Neuronal stem cell (in vitro differentiated cells): ENCODE measurements at regions not wholly inside any gene's neighbourhood (a gene's known extent, or its start where the extent isn't known, plus 50 kb on each side); places are given as distances from the start of the nearest gene placed in this dataset.
"Not testable (repeated sequence)": the region's sequence is repeated elsewhere in the genome, so short reads cannot be mapped to it uniquely, and the experiment has no call there.

ENCODE experiments used
- DNase-seq: peaks from one replicate; pipeline ENCODE4 v3.0.0-alpha.2; 2013; ENCODE audit warnings: low spot score
- H2AFZ ChIP-seq: one replicate; pipeline ENCODE4 v1.6.1; 2013; ENCODE audit warnings: mild to moderate bottlenecking, low read length, inconsistent platforms
- H2AK5ac ChIP-seq: 2 replicates; pipeline ENCODE4 v1.6.1; 2013; ENCODE audit warnings: low read depth, mild to moderate bottlenecking, inconsistent platforms, low read length, moderate library complexity, mixed read lengths
- H2BK120ac ChIP-seq: 2 replicates; pipeline ENCODE4 v1.6.1; 2013; ENCODE audit warnings: low read depth, mild to moderate bottlenecking, inconsistent platforms, low read length, moderate library complexity, mixed read lengths
- H2BK12ac ChIP-seq: one replicate; pipeline ENCODE4 v1.6.1; 2013; ENCODE audit warnings: low read length, inconsistent platforms
- H2BK15ac ChIP-seq: 2 replicates; pipeline ENCODE4 v1.6.1; 2013; ENCODE audit warnings: mild to moderate bottlenecking, low read length, inconsistent platforms, mixed read lengths
- H2BK5ac ChIP-seq: one replicate; pipeline ENCODE4 v1.6.1; 2013; ENCODE audit warnings: inconsistent platforms, mild to moderate bottlenecking, low read length, moderate library complexity
- H3K14ac ChIP-seq: one replicate; pipeline ENCODE4 v1.6.1; 2013; ENCODE audit warnings: low read length, inconsistent platforms
- H3K18ac ChIP-seq: 2 replicates; pipeline ENCODE4 v1.6.1; 2013; ENCODE audit warnings: low read length, inconsistent platforms
- H3K23ac ChIP-seq: 2 replicates; pipeline ENCODE4 v1.6.1; 2013; ENCODE audit warnings: low read depth, mild to moderate bottlenecking, mixed read lengths, low read length, inconsistent platforms; ENCODE audit not compliant: poor library complexity
- H3K27ac ChIP-seq: replicated peaks from 3 replicates; pipeline ENCODE4 v1.5.1; 2013; ENCODE audit warnings: low read length, inconsistent platforms
- H3K27me3 ChIP-seq, 3 experiments: 2 replicates each; pipeline ENCODE4 v1.6.1; 2013; ENCODE audit warnings: low read length in 3 of 3, mild to moderate bottlenecking in 2 of 3, inconsistent platforms in 1 of 3, low read depth in 1 of 3, mixed read lengths in 1 of 3, moderate library complexity in 1 of 3; ENCODE audit not compliant: control insufficient read depth in 3 of 3, insufficient read depth in 3 of 3
- H3K36me3 ChIP-seq, 2 donors: replicated peaks in 1 of 2; 2 replicates each; pipeline ENCODE4 v1.6.1; 2013; ENCODE audit warnings: low read length in 2 of 2; ENCODE audit not compliant: control insufficient read depth in 2 of 2, insufficient read depth in 2 of 2
- H3K4ac ChIP-seq: 2 replicates; pipeline ENCODE4 v1.6.1; 2013; ENCODE audit warnings: inconsistent platforms, mild to moderate bottlenecking, low read length, moderate library complexity
- H3K4me1 ChIP-seq, 2 donors: 1 replicate in 1 of 2; 2 replicates in 1 of 2; pipeline ENCODE4 v1.6.1; 2013; ENCODE audit warnings: low read length in 2 of 2, low read depth in 1 of 2; ENCODE audit not compliant: control insufficient read depth in 2 of 2, insufficient read depth in 1 of 2
- H3K4me2 ChIP-seq: one replicate; pipeline ENCODE4 v1.6.1; 2013; ENCODE audit warnings: mild to moderate bottlenecking, low read length, inconsistent platforms; ENCODE audit not compliant: insufficient read depth, poor library complexity, severe bottlenecking
- H3K4me3 ChIP-seq, 2 donors: 2 replicates each; pipeline ENCODE4 v1.5.1; 2013; ENCODE audit warnings: low read length in 2 of 2, mild to moderate bottlenecking in 2 of 2, inconsistent platforms in 1 of 2, moderate library complexity in 1 of 2
- H3K79me1 ChIP-seq: one replicate; pipeline ENCODE4 v1.6.1; 2013; ENCODE audit warnings: low read depth, mild to moderate bottlenecking, inconsistent platforms, low read length, moderate library complexity
- H3K9ac ChIP-seq: one replicate; pipeline ENCODE4 v1.6.1; 2013; ENCODE audit warnings: mild to moderate bottlenecking, low read depth, low read length, inconsistent platforms; ENCODE audit not compliant: poor library complexity
- H3K9me3 ChIP-seq, 2 donors: replicated peaks in 1 of 2; 2 replicates each; pipeline versions ENCODE3 to v1.6.1; 2013; ENCODE audit warnings: low read length in 2 of 2, mild to moderate bottlenecking in 2 of 2, inconsistent platforms in 1 of 2, low read depth in 1 of 2, mixed read lengths in 1 of 2, moderate library complexity in 1 of 2; ENCODE audit not compliant: control insufficient read depth in 2 of 2, insufficient read depth in 1 of 2
- H4K8ac ChIP-seq: one replicate; pipeline ENCODE4 v1.6.1; 2013; ENCODE audit warnings: low read depth, mild to moderate bottlenecking, inconsistent platforms, low read length, moderate library complexity
- H4K91ac ChIP-seq: one replicate; pipeline ENCODE4 v1.6.1; 2013; ENCODE audit warnings: low read length, low read depth, mild to moderate bottlenecking, inconsistent platforms; ENCODE audit not compliant: poor library complexity
- WGBS, 2 donors: extraction: QIAGEN DNeasy Blood & Tissue Kit; methylation state at CpG; one replicate each; pipeline ENCODE4 v1.1.7; 2013; ENCODE audit warnings: missing lambda C conversion rate in 2 of 2, mixed read lengths in 1 of 2; ENCODE audit not compliant: insufficient read length in 2 of 2, insufficient replicate concordance in 1 of 2; ENCODE audit errors: extremely low coverage in 2 of 2; 5-methylcytosine and 5-hydroxymethylcytosine counted together

DNA sequence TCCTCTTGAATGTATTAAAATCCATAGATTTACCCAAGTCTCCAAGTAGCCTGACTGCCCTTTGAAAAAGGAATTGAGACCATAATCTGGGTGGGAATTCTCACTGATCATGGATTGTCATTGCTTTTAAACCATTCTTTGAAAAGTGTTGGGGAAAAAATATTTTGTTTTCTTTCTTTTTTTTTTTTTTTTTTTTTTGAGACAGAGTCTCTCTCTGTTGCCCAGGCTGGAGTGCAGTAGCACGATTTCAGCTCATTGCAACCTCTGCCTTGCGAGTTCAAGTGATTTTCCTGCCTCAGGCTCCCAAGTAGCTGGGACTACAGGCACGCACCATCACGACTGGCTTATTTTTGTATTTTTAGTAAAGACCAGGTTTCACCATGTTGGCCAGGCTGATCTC lies 119.6 kb upstream of the PRSS16 start:
- H3K14ac ChIP-seq, H3K4me3 ChIP-seq, H2BK120ac ChIP-seq, H4K91ac ChIP-seq, H3K9ac ChIP-seq, DNase-seq, H2BK15ac ChIP-seq, H3K18ac ChIP-seq, H3K4me2 ChIP-seq, H3K79me1 ChIP-seq, H3K4ac ChIP-seq, H3K27me3 ChIP-seq, H2AFZ ChIP-seq, H2AK5ac ChIP-seq, H3K36me3 ChIP-seq, H3K9me3 ChIP-seq, H4K8ac ChIP-seq, H3K23ac ChIP-seq, H3K27ac ChIP-seq, H2BK5ac ChIP-seq, H3K4me1 ChIP-seq, H2BK12ac ChIP-seq: not testable (repeated sequence)
- no CpG with 5 or more reads among the region's 4 CpGs for WGBS, 2 donors

- H3K27me3 ChIP-seq, result no peaks in the 10 kb centered on the region
- no peak overlapping the region for H4K91ac ChIP-seq
- H3K14ac ChIP-seq, result no peak overlapping the region
- H2BK12ac ChIP-seq, result no peak overlapping the region
- H3K9me3 ChIP-seq, result no peaks in the 10 kb centered on the region
- no CpG with 5 or more reads among the region's 4 CpGs for WGBS, 2 donors
- no peaks in the 10 kb centered on the region for H3K79me1 ChIP-seq
- no peak overlapping the region for H3K18ac ChIP-seq
- H3K9ac ChIP-seq, result no peak overlapping the region
- no peak overlapping the region for H3K23ac ChIP-seq
- H2AK5ac ChIP-seq, result no peak overlapping the region
- no peak overlapping the region for H2AFZ ChIP-seq
- no peak overlapping the region for H2BK5ac ChIP-seq
- no peak overlapping the region for H3K4me2 ChIP-seq
- no peak overlapping the region for H4K8ac ChIP-seq
- no peak overlapping the region for H2BK15ac ChIP-seq
- H3K4me1 ChIP-seq, result no peaks in the 10 kb centered on the region
- H3K36me3 ChIP-seq, result no peaks in the 10 kb centered on the region
- no peak overlapping the region for H3K27ac ChIP-seq
- H3K4ac ChIP-seq, result no peak overlapping the region
- H2BK120ac ChIP-seq, result no peak overlapping the region
- DNase-seq, result no peak
- H3K4me3 ChIP-seq, result no peak overlapping the region
These were observed 119.0 kb upstream of the PRSS16 start for GRCh38 chr6:27128311-27129094.

DNA sequence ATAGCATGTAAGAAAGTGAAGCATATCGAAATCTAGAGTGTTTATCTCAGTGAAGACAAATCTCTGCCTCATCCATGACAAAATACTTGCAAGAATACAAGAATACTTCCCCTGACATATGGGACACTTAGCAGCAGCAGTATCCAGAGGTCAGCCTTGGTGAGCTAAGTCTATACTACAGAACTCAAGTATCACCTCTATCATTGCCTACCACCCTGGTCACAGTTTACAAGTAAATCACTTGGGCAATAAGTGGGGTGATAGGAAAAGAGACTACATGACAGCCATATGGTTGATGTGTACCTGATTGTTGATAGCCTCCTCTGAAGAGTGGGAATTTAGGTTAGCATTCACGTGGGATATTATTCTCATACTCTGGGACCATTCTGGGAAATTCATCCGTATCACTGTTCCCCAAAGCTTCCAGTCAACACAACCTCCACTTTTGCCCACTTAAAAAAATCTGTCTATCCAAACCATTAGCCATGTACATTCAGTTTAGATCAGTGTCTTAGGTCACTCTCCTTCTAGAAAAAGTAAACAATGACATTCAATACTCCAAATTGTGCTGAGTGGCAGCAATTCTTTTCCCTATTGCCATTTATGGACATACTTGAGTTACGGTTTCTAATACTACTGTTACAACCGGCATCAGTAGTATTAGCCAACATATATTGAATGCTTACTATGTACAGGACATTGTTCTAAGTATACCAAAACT lies 118.2 kb upstream of the PRSS16 start:
- no CpG with 5 or more reads among the region's 5 CpGs for WGBS, 2 donors
- Histone ChIP-seq H4K8ac (no peak overlapping the region), H3K18ac (no peak overlapping the region), H3K4me2 (no peak overlapping the region), H2AFZ (no peak overlapping the region), H3K79me1 (no peaks in the 10 kb centered on the region), H3K4me1 (peaks cover 0 to 3% of the 10 kb centered on the region in 2 donors), H3K27ac (no peak overlapping the region), H3K14ac (no peak overlapping the region), H3K36me3 (no peaks in the 10 kb centered on the region), H3K4ac (no peak overlapping the region), H3K9me3 (no peaks in the 10 kb centered on the region), H2BK5ac (no peak overlapping the region), H2BK12ac (no peak overlapping the region), H2AK5ac (no peak overlapping the region), H3K4me3 (no peak overlapping the region), H4K91ac (no peak overlapping the region), H2BK15ac (no peak overlapping the region), H3K23ac (no peak overlapping the region), H3K27me3 (no peaks in the 10 kb centered on the region), H2BK120ac (no peak overlapping the region), H3K9ac (no peak overlapping the region)
- DNase-seq, result no peak

DNA sequence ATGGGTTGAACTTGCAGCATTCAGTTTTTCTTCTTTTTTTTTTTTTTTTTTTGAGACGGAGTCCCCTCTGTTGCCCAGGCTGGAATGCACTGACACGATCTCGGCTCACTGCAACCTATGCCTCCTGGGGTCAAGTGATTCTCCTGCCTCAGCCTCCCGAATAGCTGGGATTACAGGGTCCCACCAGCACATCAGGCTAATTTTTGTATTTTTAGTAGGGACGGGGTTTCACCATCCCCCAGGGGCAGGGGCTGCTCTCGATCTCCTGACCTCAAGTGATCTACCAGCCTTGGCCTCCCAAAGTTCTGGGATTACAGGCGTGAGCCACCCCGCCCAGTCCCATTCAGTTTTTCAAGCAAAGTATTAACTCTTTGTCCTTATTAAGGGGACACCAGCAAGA lies 117.6 kb upstream of the PRSS16 start:
- no peak overlapping the region for H2BK120ac ChIP-seq
- H3K4me1 ChIP-seq, result peaks cover 0 to 4% of the 10 kb centered on the region in 2 donors
- no peaks in the 10 kb centered on the region for H3K79me1 ChIP-seq
- H3K4me3 ChIP-seq, result no peak overlapping the region
- no peaks in the 10 kb centered on the region for H3K27me3 ChIP-seq
- H3K9ac ChIP-seq, result no peak overlapping the region
- peak overlapping the region; percentile 1 for H2AFZ ChIP-seq
- no peak overlapping the region for H2BK12ac ChIP-seq
- no peak overlapping the region for H3K23ac ChIP-seq
- no peak overlapping the region for H2BK15ac ChIP-seq
- no CpG with 5 or more reads among the region's 8 CpGs for WGBS, 2 donors
- no peak overlapping the region for H3K18ac ChIP-seq
- H3K9me3 ChIP-seq, result no peaks in the 10 kb centered on the region
- no peak overlapping the region for H2BK5ac ChIP-seq
- no peak overlapping the region for H3K4me2 ChIP-seq
- no peak overlapping the region for H4K8ac ChIP-seq
- no peak overlapping the region for H3K4ac ChIP-seq
- no peak for DNase-seq
- no peak overlapping the region for H4K91ac ChIP-seq
- H3K36me3 ChIP-seq, result no peaks in the 10 kb centered on the region
- H2AK5ac ChIP-seq, result no peak overlapping the region
- H3K27ac ChIP-seq, result no peak overlapping the region
- no peak overlapping the region for H3K14ac ChIP-seq
